SH-SY5Y (cell line): ENCODE measurements at regions not wholly inside any gene's neighbourhood (a gene's known extent, or its start where the extent isn't known, plus 50 kb on each side); places are given as distances from the start of the nearest gene placed in this dataset.

ENCODE experiments used
- GATA2 ChIP-seq: IDR thresholded peaks from 2 replicates; pipeline ENCODE4 v1.6.1; 2011; ENCODE audit warnings: mild to moderate bottlenecking, low read depth, low read length
- GATA3 ChIP-seq: IDR thresholded peaks from 2 replicates; pipeline ENCODE4 v1.6.1; 2011; ENCODE audit warnings: low read depth, mild to moderate bottlenecking, low read length, moderate library complexity

DNA sequence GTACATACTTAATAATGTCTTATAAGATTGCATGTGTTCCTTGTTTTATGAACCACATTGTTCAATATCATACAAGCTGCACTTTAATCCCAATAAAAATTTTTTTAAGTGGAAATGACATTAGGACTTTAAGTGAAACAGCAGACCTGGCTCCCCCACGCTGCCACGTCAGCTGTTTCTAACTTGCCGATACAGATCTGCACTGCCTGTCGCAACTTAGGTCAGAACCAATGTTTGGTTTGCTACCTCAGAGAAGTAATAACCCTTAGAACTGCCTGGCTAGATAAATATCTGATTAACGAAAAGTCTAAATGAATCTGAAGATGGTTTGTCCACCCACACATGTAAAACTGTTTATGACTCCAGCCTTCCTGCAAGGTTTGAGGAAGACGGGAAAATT is 327.5 kb upstream of the DACH1 start:
- TF ChIP-seq GATA2, result peak; percentile 16; the same call in 1 of the 2 replicates
- TF ChIP-seq GATA3, result no peak
